ENCODE measurements at regions not wholly inside any gene's neighbourhood (a gene's known extent, or its start where the extent isn't known, plus 50 kb on each side); places are given as distances from the start of the nearest gene placed in this dataset.
A peak's percentile ranks its signal among the peaks of the same experiment; 100 is the strongest.

- peak in 1 of 2 experiments; percentile 39 for TF ChIP-seq AFF1 (IDR thresholded peaks at IDR 0.05; ENCODE audit: low read depth in 1 of 2, partially characterized antibody in 2 of 2)
- peak in 1 of 2 experiments; percentile 47; a peak in 1 of 4 replicates for TF ChIP-seq ZNF639 (CRISPR knock-in tag; conservative IDR thresholded peaks at IDR 0.05 in 1 of 2, IDR thresholded peaks at IDR 0.05 in 1 of 2)
- TF ChIP-seq HNRNPUL1 (IDR thresholded peaks at IDR 0.05; ENCODE audit: low read length), result no peak
- TF ChIP-seq ZNF584 (CRISPR knock-in tag; IDR thresholded peaks at IDR 0.05; ENCODE audit: low read depth), result no peak; the same call in 1 of the 2 replicates
- TF ChIP-seq THAP7 (CRISPR knock-in tag; IDR thresholded peaks at IDR 0.05), result no peak
- TF ChIP-seq U2AF1 (optimal IDR thresholded peaks at IDR 0.05; ENCODE audit: low read depth, low read length), result no peak
- peak; percentile 23 for TF ChIP-seq SMAD4 (CRISPR knock-in tag; conservative IDR thresholded peaks at IDR 0.05)
- no peak for TF ChIP-seq SETDB1 (IDR thresholded peaks at IDR 0.05; ENCODE audit: low read length)
- TF ChIP-seq IFI16 (CRISPR knock-in tag; IDR thresholded peaks at IDR 0.05), result no peak
- peak; percentile 85 for TF ChIP-seq ATF3 (IDR thresholded peaks at IDR 0.05)
- no peak for TF ChIP-seq ATF3 (CRISPR knock-in tag; conservative IDR thresholded peaks at IDR 0.05)
- TF ChIP-seq ZNF512 (tag; IDR thresholded peaks at IDR 0.05), result peak; percentile 100
- no peak for TF ChIP-seq SNAPC5 (CRISPR knock-in tag; IDR thresholded peaks at IDR 0.05)
- TF ChIP-seq CXXC5 (CRISPR knock-in tag; IDR thresholded peaks at IDR 0.05), result peak; percentile 42
- TF ChIP-seq PURB (CRISPR knock-in tag; IDR thresholded peaks at IDR 0.05; ENCODE audit: low read depth), result no peak
- peak; percentile 82; the same call in 1 of the 2 replicates for TF ChIP-seq SMARCE1 (IDR thresholded peaks at IDR 0.05)
These were observed 134.5 kb downstream of the VEGFA start (continued) for GRCh38 chr6:43904311-43905123.

All from K562 (cell line).